NCI-H2029 treated with DMSO at 0.1 percent for 48 hours (cell line): ENCODE measurements at regions not wholly inside any gene's neighbourhood (a gene's known extent, or its start where the extent isn't known, plus 50 kb on each side); places are given as distances from the start of the nearest gene placed in this dataset.
"Not testable (repeated sequence)": the region's sequence is repeated elsewhere in the genome, so short reads cannot be mapped to it uniquely, and the experiment has no call there.

ENCODE experiments used
- DNase-seq: peaks from one replicate; lab custom pipeline; 2025; lab: John Stamatoyannopoulos, UW

DNA sequence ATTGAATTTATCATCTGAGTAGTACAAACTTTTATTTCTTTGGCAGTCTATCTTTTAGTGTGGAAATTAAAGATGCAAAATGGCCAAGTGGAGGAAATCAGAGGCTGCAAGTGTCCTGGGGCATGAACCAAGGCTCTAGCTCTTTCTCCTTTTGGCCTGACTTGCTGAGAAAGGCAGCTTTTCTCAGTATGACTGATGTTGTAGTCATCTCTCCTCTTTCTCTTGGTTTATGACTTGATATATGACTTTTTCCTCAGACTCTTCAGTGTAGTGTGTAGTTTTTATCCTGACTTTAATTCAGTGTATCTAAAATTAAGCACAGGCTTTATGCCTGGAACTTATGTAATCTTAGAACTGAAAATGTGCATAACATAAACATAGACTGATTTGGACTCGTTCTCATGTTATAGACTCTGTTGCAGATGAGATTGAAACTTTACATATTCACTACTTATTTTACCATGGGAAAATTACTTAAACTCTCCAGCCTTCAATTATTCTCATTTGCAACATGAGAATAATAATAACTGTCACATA is 65.7 kb downstream of the SLITRK5 start:
- DNase-seq = no peak

GRCh38 chr13:87754097-87754496 is 82.9 kb downstream of the SLITRK5 start:
- no peak for DNase-seq

- no peak for DNase-seq
Observed at GRCh38 chr13:87769445-87769844, 98.3 kb downstream of the SLITRK5 start.

DNA sequence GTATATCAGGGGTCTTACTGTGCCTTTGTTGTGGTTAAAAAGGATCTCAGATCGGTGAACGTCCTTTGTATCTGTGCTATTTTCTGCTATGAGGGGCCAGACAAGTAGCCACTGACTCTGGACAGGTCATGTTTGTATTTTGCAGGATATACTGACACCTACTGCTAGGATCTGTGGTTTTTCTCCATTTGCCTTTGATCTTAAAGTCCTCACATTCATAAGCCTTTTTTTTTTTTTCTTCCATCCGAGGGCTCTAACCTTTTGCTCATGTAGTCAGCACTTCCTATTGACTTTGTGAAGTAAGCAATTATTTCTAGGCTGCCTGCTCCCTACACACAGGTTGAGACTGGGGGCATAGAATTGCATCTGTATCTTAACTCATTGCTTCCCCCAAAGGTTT is 106.2 kb downstream of the SLITRK5 start:
- no peak for DNase-seq

GRCh38 chr13:87778128-87778527 is 107.0 kb downstream of the SLITRK5 start:
- DNase-seq = no peak

DNA sequence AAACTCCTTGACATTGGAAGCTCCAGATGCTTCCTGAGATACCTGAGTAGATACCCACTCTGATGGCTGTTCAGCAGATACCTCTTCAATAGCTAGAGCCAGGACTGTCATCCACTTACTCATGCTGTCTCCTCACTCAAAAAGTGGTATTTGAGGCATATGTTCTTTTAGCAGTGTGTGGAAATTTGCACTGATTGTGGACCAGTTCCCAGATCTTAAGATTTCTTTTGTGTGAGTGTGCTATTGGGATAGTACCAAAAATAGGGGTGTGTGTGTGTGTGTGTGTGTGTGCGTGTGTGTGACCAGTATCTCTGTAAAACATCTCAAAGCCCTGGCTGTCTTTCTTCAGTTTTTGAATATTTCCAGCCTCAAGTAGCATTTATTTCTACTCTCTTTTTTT is 108.3 kb downstream of the SLITRK5 start:
- DNase-seq = no peak

GRCh38 chr13:87783366-87783765 is 112.2 kb downstream of the SLITRK5 start:
- no peak for DNase-seq

DNA sequence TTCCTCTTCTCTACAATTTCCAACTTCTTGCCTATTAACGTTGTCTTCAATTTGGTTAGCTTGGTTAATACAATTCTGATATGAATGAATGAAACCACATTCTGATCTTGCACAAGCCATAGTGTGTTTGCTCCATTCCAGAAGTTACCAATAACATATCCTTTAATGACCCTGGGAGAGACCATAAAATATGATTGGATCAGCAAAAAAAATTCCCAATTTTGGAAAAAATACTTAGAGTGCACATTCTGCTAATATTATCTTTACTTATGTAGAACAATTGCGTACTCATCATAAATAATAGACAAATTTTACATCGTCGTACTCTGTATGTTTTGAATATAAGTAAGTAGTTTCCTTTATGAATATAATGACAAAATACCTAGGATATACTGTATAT is 117.2 kb downstream of the SLITRK5 start:
- no peak for DNase-seq

DNA sequence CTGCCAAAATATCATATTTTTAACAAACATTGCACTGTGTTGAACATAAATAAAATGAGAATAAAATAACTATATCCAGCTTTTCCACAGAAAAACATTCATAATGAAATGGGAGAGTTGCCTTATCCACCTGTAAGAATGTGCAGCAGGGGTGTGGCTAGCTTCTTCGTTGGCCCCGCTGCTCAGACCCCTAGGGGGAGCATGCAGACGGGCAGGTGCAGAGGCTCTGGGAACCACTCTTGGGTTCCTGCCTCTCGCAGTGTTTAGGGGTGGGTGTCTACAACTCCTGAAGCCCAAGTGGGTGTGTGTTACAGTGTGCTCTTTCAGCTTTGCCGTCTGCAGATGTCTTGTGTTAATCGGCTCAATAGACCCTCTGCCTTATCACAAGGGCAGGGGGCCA is 121.7 kb downstream of the SLITRK5 start:
- no peak for DNase-seq

GRCh38 chr13:87798536-87798935 is 127.4 kb downstream of the SLITRK5 start:
- no peak for DNase-seq

GRCh38 chr13:87810391-87810801 is 139.2 kb downstream of the SLITRK5 start:
- no peak for DNase-seq

DNA sequence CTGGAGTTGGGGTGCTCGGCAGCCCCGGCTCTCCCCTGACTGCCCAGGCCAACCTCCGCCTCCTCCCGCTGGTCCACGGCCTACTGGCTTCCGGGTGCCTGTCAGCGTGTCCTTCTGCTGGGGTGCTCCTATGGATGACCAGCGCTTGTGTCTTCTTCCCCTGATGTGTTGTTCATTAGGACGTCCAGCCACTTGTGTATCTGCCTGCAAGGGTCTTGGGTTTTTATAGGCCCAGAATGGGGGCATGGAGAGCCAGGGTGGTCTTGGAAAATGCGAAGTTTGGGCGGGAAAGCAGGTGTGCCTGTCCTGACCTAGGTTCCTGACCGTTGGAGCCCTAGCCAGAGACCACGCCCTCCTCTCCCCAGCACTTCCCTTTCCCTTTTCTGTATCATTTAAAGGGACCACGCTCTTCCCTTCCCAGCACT is 139.8 kb downstream of the SLITRK5 start:
- DNase-seq = no peak

GRCh38 chr13:87814403-87814802 is 143.2 kb downstream of the SLITRK5 start:
- DNase-seq = no peak

DNA sequence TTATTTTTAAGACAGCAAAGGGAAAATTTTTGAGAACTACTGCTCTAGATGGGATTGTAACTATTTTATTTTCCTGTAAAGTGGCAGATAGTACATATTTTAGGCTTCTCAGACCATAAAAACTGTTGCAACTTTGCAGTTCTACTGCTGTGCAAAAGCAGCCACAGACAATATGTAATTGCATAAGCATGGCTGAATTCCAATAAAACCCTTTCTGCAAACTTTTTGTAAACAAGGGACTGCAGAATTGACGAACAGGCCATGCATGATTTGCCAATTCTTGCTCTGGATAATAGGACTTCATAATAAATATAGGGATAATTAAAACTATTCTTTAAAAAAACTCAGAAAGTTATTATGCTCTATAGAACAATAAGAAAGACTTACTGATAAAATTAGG is 149.1 kb downstream of the SLITRK5 start:
- no peak for DNase-seq

DNA sequence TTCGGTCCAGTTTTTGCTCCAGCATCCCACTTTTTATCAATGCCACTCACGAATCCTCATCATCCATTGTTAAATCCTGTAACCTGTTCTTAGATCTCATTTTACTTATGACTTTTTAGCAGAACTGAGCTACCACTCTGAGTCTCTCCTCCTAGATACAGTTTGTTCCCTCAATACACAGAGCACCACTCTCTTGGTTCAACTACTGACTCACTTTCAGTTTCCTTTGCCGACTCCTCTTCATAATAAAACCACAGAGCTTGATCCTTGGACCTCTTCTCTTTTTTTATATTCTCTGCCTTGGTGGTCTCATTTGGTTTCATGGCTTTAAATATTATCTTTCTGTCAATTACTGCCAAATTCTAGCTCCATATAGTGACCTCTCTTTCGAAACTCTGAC is 150.3 kb downstream of the SLITRK5 start:
- DNase-seq = no peak

DNA sequence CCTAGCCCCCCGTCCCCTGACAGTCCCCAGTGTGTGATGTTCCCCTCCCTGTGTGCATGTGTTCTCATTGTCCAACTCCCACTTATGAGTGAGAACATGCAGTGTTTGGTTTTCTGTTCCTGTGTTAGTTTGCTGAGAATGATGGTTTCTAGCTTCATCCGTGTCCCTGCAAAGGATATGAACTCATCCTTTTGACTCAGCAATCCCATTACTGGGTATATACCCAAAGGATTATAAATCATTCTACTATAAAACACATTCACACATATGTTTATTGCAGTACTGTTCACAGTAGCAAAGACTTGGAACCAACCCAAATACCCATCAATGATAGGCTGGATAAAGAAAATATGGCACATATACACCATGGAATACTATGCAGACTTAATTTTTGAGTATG is 155.1 kb downstream of the SLITRK5 start:
- not testable (repeated sequence) for DNase-seq

DNA sequence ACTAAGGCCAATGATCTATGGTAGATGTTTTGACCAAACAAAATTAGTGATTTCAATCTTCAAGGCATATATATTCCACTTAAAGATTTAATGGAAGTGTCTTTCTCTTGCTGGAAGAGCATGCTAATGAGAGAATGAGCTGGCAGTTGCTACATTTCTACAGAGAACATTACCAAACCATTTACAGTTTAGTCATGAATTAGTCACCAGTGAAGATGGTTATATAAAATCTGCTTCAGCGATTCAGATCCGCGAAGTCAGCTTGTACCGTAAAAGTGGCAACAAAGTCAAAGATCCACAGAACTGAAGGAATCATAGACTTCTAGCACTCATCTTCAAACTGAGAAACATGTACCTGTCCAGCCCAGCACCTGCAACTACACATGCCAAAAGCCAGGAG is 156.3 kb downstream of the SLITRK5 start:
- DNase-seq = no peak

GRCh38 chr13:87837522-87837921 is 166.4 kb downstream of the SLITRK5 start:
- no peak for DNase-seq

GRCh38 chr13:87837946-87838345 is 166.8 kb downstream of the SLITRK5 start:
- no peak for DNase-seq

- no peak for DNase-seq
Observed at GRCh38 chr13:87851410-87851809, 180.2 kb downstream of the SLITRK5 start.

- DNase-seq = no peak
Observed at GRCh38 chr13:87855553-87855952, 184.4 kb downstream of the SLITRK5 start.

DNA sequence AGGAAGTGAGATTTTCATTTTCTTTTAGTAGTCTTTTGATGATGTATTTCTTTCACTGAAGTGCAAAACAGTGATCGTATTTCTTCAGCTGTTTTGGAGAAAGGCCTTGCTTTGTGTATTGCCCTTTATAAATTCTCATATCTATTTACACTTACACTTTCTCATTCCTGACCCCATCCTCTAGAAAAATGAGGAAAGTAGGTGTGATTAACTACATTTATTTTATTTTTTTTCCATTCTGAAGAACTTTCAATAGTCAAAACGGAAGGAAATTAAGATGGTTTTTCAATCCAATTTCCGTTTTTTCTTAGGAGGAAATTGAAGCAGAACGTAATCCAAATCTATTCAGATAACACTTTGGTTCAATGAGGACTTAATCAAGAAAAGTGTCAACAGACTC is 188.1 kb downstream of the SLITRK5 start:
- DNase-seq = no peak

- no peak for DNase-seq
Observed at GRCh38 chr13:87867426-87867825, 196.3 kb downstream of the SLITRK5 start.

DNA sequence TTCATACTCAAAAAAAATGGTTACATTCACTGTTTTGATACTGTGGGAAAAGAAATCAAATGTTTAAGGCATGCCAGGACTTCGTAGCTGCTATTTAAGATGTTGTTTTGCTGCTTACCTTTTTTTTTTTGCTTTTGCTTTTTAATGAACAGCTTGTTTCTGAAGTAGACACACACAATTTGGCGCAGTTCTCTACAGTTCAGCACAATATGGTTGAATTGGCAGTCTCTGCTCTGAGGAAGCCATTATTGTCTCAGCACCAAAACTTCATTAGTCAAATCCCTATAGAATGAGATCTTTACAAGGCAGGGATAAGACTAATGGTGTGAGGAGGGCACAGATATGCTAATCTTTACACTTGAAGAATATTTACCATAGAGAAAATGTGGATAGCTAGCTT is 197.6 kb downstream of the SLITRK5 start:
- DNase-seq = no peak

DNA sequence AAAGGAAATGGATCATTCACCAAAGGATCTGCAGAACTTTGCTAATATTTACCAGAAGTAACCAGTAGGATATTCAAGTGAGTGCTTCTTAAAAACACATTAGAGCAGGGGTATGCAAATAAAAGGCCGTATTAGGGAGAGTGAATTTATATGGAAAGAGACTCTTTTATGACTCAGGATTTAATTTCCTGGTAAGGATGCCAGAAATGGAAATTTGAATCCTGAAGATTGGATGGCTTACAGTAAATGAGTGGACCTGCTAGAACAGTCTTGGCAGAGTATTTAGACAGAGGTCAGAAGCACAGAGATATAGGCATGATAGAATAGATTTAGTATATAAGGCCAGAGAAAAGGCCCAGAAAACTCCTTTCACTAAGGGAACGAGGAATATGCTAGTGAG is 201.6 kb downstream of the SLITRK5 start:
- DNase-seq = no peak
